NCI-H187 treated with DMSO at 0.1 percent for 48 hours (cell line): ENCODE measurements at regions not wholly inside any gene's neighbourhood (a gene's known extent, or its start where the extent isn't known, plus 50 kb on each side); places are given as distances from the start of the nearest gene placed in this dataset.

Source experiments
- DNase-seq: peaks from one replicate; lab custom pipeline; 2025; lab: John Stamatoyannopoulos, UW

GRCh38 chr6:148653138-148653776, 93.6 kb upstream of the UST start:
- no peak for DNase-seq

DNA sequence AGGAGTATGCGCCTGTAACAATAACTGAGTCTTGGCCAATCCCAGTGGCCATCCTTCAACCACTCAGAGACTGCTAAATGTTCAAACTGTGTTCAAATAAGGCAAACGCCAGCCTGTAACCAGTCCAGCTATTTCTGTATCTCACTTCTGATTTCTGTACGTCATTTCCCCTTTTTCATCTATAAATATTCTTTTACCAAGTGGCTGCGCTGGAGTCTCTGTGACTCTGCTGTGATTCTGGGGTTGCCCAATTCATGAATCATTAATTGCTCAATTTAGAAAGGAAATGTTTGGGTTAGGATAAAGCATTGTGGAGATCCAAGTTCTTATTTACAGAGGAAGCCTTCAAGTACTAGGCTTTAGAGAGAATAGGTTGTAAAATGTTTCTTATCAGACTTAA, 89.8 kb upstream of the UST start:
- no peak for DNase-seq

DNA sequence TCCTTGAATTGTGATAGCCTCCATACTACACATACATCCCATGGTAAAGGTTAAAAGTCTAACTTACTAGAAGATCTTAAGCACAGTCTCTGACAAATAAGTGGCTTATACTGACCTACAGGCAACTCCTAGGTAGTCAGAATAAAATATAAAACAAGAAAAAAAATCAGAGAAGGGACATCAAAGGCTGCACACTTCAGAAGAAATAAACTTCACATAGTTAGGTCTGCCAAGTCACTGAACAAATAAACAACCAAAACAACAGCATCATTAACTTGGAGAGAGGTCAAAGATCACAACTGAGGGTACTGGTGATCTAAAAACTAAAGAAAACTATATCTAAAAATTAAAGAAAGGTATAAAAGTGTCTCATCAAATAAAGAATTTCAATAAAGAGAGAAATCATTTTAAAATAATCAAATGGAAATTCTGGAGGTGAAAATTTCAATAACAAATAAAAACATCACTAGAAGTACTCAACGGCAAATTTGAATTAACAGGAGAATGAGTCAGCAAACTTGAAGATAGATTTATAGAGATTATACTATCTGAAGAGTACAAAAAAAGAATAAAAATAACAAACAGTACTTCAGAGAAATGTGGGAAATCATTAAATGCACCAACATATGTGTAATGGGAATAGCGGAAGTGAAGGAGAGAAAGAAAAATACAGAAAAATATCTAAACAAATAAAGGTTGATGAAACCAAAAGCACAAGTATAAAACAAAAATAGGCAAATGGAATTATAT, 88.0 kb upstream of the UST start:
- DNase-seq: no peak

GRCh38 chr6:148667395-148667794, 79.4 kb upstream of the UST start:
- DNase-seq: no peak

DNA sequence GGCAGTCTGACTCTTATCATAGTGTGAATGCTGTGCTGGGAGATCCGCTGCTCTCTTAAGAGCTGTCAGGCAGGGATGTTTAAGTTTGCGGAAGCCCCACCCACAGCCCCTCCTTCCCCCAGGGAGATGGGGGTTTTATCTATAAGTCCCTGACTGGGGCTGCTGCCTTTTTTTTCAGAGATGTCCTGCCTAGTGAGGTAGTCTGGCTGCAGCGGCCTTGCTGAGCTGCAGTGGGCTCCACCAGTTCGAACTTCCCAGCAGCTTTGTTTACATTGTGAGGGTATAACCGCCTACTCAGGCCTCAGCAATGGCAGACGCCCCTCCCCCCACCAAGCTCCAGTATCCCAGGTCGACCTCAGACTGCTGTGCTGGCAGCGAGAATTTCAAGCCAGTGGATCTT, 75.7 kb upstream of the UST start:
- DNase-seq: no peak

- no peak for DNase-seq
Measured at GRCh38 chr6:148671952-148672351, 74.9 kb upstream of the UST start.

- no peak for DNase-seq
Measured at GRCh38 chr6:148674306-148674705, 72.5 kb upstream of the UST start.

GRCh38 chr6:148677594-148678476, 69.0 kb upstream of the UST start:
- no peak for DNase-seq

GRCh38 chr6:148678682-148679081, 68.1 kb upstream of the UST start:
- DNase-seq: no peak

- DNase-seq: no peak
Measured at GRCh38 chr6:148681666-148682065, 65.2 kb upstream of the UST start.

- DNase-seq: no peak
Measured at GRCh38 chr6:148682252-148682651, 64.6 kb upstream of the UST start.

GRCh38 chr6:148682990-148683389, 63.8 kb upstream of the UST start:
- no peak for DNase-seq

- DNase-seq: no peak
Measured at GRCh38 chr6:148689168-148689567, 57.7 kb upstream of the UST start.

DNA sequence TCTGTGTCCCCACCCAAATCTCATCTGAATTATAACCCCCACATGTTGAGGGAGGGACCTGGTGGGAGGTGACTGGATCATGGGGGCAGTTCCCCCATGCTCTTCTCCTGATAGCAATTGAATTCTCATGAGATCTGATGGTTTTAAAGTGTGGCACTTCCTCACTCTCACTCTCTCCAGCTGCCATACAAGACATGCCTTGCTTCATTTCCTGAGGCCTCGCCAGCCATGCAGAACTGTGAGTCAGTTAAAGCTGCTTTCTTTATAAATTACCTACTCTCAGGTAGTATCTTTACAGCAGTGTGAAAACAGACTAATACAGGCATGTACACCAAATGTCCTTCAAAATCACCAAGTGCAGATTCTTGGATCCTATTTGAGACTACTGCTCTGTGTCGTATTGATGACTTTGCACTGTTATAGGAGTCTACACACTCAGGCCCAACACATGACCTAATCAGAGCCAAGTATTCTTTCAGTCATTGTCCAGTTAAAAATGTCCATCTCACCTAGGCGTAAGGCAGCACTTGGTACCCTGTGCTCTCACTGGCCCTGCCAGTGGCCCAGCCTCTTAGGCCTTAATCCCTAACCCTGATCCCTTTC, 52.8 kb upstream of the UST start:
- peak; percentile 42 for DNase-seq
